ENCODE measurements at regions not wholly inside any gene's neighbourhood (a gene's known extent, or its start where the extent isn't known, plus 50 kb on each side); places are given as distances from the start of the nearest gene placed in this dataset.

- in situ Hi-C loops (cut with MboI; ENCODE audit: low pct_unique_long_range_greater_than_20kb in 2 of 9, low sequenced_read_pairs in 9 of 9, unreplicated experiment in 9 of 9), result loop anchor here in 6 of 9 experiments (25.0 kb wide), 3 partner anchors 205 to 980 kb away; no protein-coding TSS in a partner anchor
Observed at GRCh38 chr3:159817571-159817970, 171.1 kb upstream of the IL12A start.

GRCh38 chr3:159818399-159818798 is 170.2 kb upstream of the IL12A start:
- Histone ChIP-seq H3K27ac (no peak overlapping the region), H3K4me3 (no peak overlapping the region), H3K4me1 (replicated peaks in 1 of 2) (peaks cover 9 to 16% of the 10 kb centered on the region in 2 donors)
- in situ Hi-C loops (cut with MboI; ENCODE audit: low pct_unique_long_range_greater_than_20kb in 2 of 9, low sequenced_read_pairs in 9 of 9, unreplicated experiment in 9 of 9), result loop anchor here in 6 of 9 experiments (25.0 kb wide), 3 partner anchors 206 to 981 kb away; no protein-coding TSS in a partner anchor
- peak in 5 of 8 experiments; percentile 40 to 62 (median 50) for ATAC-seq (replicated peaks in 6 of 8)
- 0 to 70% (median 33%) methylated on average over 1 to 2 of the region's 3 CpGs; no CpG with 5 or more reads in 7 of the 10 experiments for WGBS, 10 experiments

More at GRCh38 chr3:159817571-159817970, 171.1 kb upstream of the IL12A start:
- H3K4me3 ChIP-seq, result no peak overlapping the region
- ATAC-seq (replicated peaks in 6 of 8), result no peak
- H3K4me1 ChIP-seq (replicated peaks in 1 of 2), result peaks cover 9 to 16% of the 10 kb centered on the region in 2 donors
- WGBS, 10 experiments, result 79 to 100% (median 93%) methylated on average over 2 to 3 of the region's 3 CpGs; no CpG with 5 or more reads in 4 of the 10 experiments
- H3K27ac ChIP-seq, result no peak overlapping the region

- no peak for ATAC-seq (replicated peaks in 6 of 8)
- Histone ChIP-seq H3K27ac (no peak overlapping the region), H3K4me3 (no peak overlapping the region), H3K4me1 (replicated peaks in 1 of 2) (peaks cover 9 to 14% of the 10 kb centered on the region in 2 donors)
- WGBS, 10 experiments, result 75 to 100% (median 89%) methylated on average over 1 to 3 of the region's 3 CpGs; no CpG with 5 or more reads in 3 of the 10 experiments
- in situ Hi-C loops (cut with MboI; ENCODE audit: low pct_unique_long_range_greater_than_20kb in 2 of 9, low sequenced_read_pairs in 9 of 9, unreplicated experiment in 9 of 9), result loop anchor here in 6 of 9 experiments (25.0 kb wide), 3 partner anchors 207 to 982 kb away; no protein-coding TSS in a partner anchor
Observed at GRCh38 chr3:159818997-159819500, 169.6 kb upstream of the IL12A start.

- 67 to 100% (median 83%) methylated on average over 1 of the region's 1 CpG; no CpG with 5 or more reads in 5 of the 10 experiments for WGBS, 10 experiments
- H3K4me3 ChIP-seq, result no peak overlapping the region
- ATAC-seq (replicated peaks in 6 of 8), result no peak
- in situ Hi-C loops (cut with MboI; ENCODE audit: low pct_unique_long_range_greater_than_20kb in 2 of 9, low sequenced_read_pairs in 9 of 9, unreplicated experiment in 9 of 9), result loop anchor here in 7 of 9 experiments (10.0 to 25.0 kb wide), 4 partner anchors 185 to 982 kb away; no protein-coding TSS in a partner anchor
- H3K27ac ChIP-seq, result no peak overlapping the region
- H3K4me1 ChIP-seq (replicated peaks in 1 of 2), result peaks cover 9 to 12% of the 10 kb centered on the region in 2 donors
Observed at GRCh38 chr3:159819676-159820075, 169.0 kb upstream of the IL12A start.

- in situ Hi-C loops (cut with MboI; ENCODE audit: low pct_unique_long_range_greater_than_20kb in 2 of 9, low sequenced_read_pairs in 9 of 9, unreplicated experiment in 9 of 9), result loop anchor here in 7 of 9 experiments (10.0 to 25.0 kb wide), 4 partner anchors 184 to 984 kb away; no protein-coding TSS in a partner anchor
Observed at GRCh38 chr3:159821110-159821509, 167.5 kb upstream of the IL12A start.

GRCh38 chr3:159821736-159822135 is 166.9 kb upstream of the IL12A start:
- peak in 3 of 8 experiments; percentile 44 to 66 (median 46) for ATAC-seq (replicated peaks in 6 of 8)
- in situ Hi-C loops (cut with MboI; ENCODE audit: low pct_unique_long_range_greater_than_20kb in 2 of 9, low sequenced_read_pairs in 9 of 9, unreplicated experiment in 9 of 9), result loop anchor here in 7 of 9 experiments (10.0 to 25.0 kb wide), 4 partner anchors 183 to 984 kb away; no protein-coding TSS in a partner anchor
- no peak overlapping the region for H3K27ac ChIP-seq
- WGBS, 10 experiments, result 75 to 98% (median 91%) methylated on average over 2 to 5 of the region's 5 CpGs; no CpG with 5 or more reads in 2 of the 10 experiments
- H3K4me1 ChIP-seq (replicated peaks in 1 of 2), result peaks cover 9 to 12% of the 10 kb centered on the region in 2 donors
- H3K4me3 ChIP-seq, result no peak overlapping the region

More at GRCh38 chr3:159821110-159821509, 167.5 kb upstream of the IL12A start:
- WGBS, 10 experiments, result 51 to 100% (median 89%) methylated on average over 1 to 6 of the region's 6 CpGs; no CpG with 5 or more reads in 1 of the 10 experiments
- peak in 4 of 8 experiments; percentile 8 to 78 (median 54) for ATAC-seq (replicated peaks in 6 of 8)
- peak overlapping the region in 1 of 2 donors; percentile 2 for H3K27ac ChIP-seq
- H3K4me3 ChIP-seq, result no peak overlapping the region
- H3K4me1 ChIP-seq (replicated peaks in 1 of 2), result peaks cover 9 to 12% of the 10 kb centered on the region in 2 donors

- H3K4me3 ChIP-seq, result no peak overlapping the region
- H3K4me1 ChIP-seq (replicated peaks in 1 of 2), result peaks cover 2 to 3% of the 10 kb centered on the region in 2 donors
- WGBS, 10 experiments, result 17 to 100% (median 76%) methylated on average over 1 to 3 of the region's 3 CpGs
- no peak overlapping the region for H3K27ac ChIP-seq
- in situ Hi-C loops (cut with MboI; ENCODE audit: low pct_unique_long_range_greater_than_20kb in 2 of 9, low sequenced_read_pairs in 9 of 9, unreplicated experiment in 9 of 9), result loop anchor here in 7 of 9 experiments (10.0 to 25.0 kb wide), 4 partner anchors 181 to 986 kb away; no protein-coding TSS in a partner anchor
- no peak for ATAC-seq (replicated peaks in 6 of 8)
Observed at GRCh38 chr3:159823780-159824179, 164.9 kb upstream of the IL12A start.

GRCh38 chr3:159824333-159824732 is 164.3 kb upstream of the IL12A start:
- H3K4me1 ChIP-seq (replicated peaks in 1 of 2), result peaks cover 2 to 5% of the 10 kb centered on the region in 2 donors
- no peak overlapping the region for H3K27ac ChIP-seq
- H3K4me3 ChIP-seq, result no peak overlapping the region
- peak; percentile 51 to 95 (median 74) for ATAC-seq (replicated peaks in 6 of 8)
- in situ Hi-C loops (cut with MboI; ENCODE audit: low pct_unique_long_range_greater_than_20kb in 2 of 9, low sequenced_read_pairs in 9 of 9, unreplicated experiment in 9 of 9), result loop anchor here in 7 of 9 experiments (10.0 to 25.0 kb wide), 4 partner anchors 180 to 987 kb away; no protein-coding TSS in a partner anchor
- 0 to 100% (median 41%) methylated on average over 1 to 2 of the region's 2 CpGs; no CpG with 5 or more reads in 4 of the 10 experiments for WGBS, 10 experiments

- no peak overlapping the region for H3K27ac ChIP-seq
Observed at GRCh38 chr3:159825216-159825854, 163.3 kb upstream of the IL12A start.

GRCh38 chr3:159828542-159828943 is 160.1 kb upstream of the IL12A start:
- H3K27ac ChIP-seq, result no peak overlapping the region
- peaks cover 0 to 5% of the 10 kb centered on the region in 2 donors for H3K4me1 ChIP-seq (replicated peaks in 1 of 2)
- peak; percentile 20 to 85 (median 76) for ATAC-seq (replicated peaks in 6 of 8)
- in situ Hi-C loops (cut with MboI; ENCODE audit: low pct_unique_long_range_greater_than_20kb in 2 of 9, low sequenced_read_pairs in 9 of 9, unreplicated experiment in 9 of 9), result loop anchor here in 2 of 9 experiments (10.0 to 25.0 kb wide), 2 partner anchors 176 to 184 kb away; no protein-coding TSS in a partner anchor
- WGBS, 10 experiments, result 0 to 100% (median 29%) methylated on average over 1 to 4 of the region's 5 CpGs; no CpG with 5 or more reads in 2 of the 10 experiments
- H3K4me3 ChIP-seq, result no peak overlapping the region

More at GRCh38 chr3:159825216-159825854, 163.3 kb upstream of the IL12A start:
- WGBS, 10 experiments, result 40 to 100% (median 79%) methylated on average over 1 to 4 of the region's 5 CpGs; no CpG with 5 or more reads in 1 of the 10 experiments
- no peak overlapping the region for H3K4me3 ChIP-seq
- peaks cover 2 to 5% of the 10 kb centered on the region in 2 donors for H3K4me1 ChIP-seq (replicated peaks in 1 of 2)
- ATAC-seq (replicated peaks in 6 of 8), result no peak
- in situ Hi-C loops (cut with MboI; ENCODE audit: low pct_unique_long_range_greater_than_20kb in 2 of 9, low sequenced_read_pairs in 9 of 9, unreplicated experiment in 9 of 9), result loop anchor here in 2 of 9 experiments (10.0 to 25.0 kb wide), 2 partner anchors 179 to 187 kb away; no protein-coding TSS in a partner anchor

GRCh38 chr3:159829056-159829455 is 159.6 kb upstream of the IL12A start:
- in situ Hi-C loops (cut with MboI; ENCODE audit: low pct_unique_long_range_greater_than_20kb in 2 of 9, low sequenced_read_pairs in 9 of 9, unreplicated experiment in 9 of 9), result loop anchor here in 2 of 9 experiments (10.0 to 25.0 kb wide), 2 partner anchors 176 to 183 kb away; no protein-coding TSS in a partner anchor

GRCh38 chr3:159829539-159830227 is 159.0 kb upstream of the IL12A start:
- Histone ChIP-seq H3K4me1 (replicated peaks in 1 of 2) (peaks cover 0 to 5% of the 10 kb centered on the region in 2 donors), H3K27ac (no peak overlapping the region), H3K4me3 (no peak overlapping the region)
- in situ Hi-C loops (cut with MboI; ENCODE audit: low pct_unique_long_range_greater_than_20kb in 2 of 9, low sequenced_read_pairs in 9 of 9, unreplicated experiment in 9 of 9), result loop anchor here in 2 of 9 experiments (10.0 to 25.0 kb wide), 2 partner anchors 175 to 183 kb away; no protein-coding TSS in a partner anchor
- peak in 4 of 8 experiments; percentile 68 to 84 (median 72) for ATAC-seq (replicated peaks in 6 of 8)
- WGBS, 10 experiments, result 2 to 96% (median 77%) methylated on average over 4 to 7 of the region's 7 CpGs; no CpG with 5 or more reads in 1 of the 10 experiments

More at GRCh38 chr3:159829056-159829455, 159.6 kb upstream of the IL12A start:
- Histone ChIP-seq H3K4me3 (no peak overlapping the region), H3K27ac (no peak overlapping the region), H3K4me1 (replicated peaks in 1 of 2) (peaks cover 0 to 5% of the 10 kb centered on the region in 2 donors)
- peak in 1 of 8 experiments; percentile 6 for ATAC-seq (replicated peaks in 6 of 8)
- WGBS, 10 experiments, result 54 to 100% (median 92%) methylated on average over 1 to 4 of the region's 4 CpGs
